ENCODE measurements at regions not wholly inside any gene's neighbourhood (a gene's known extent, or its start where the extent isn't known, plus 50 kb on each side); places are given as distances from the start of the nearest gene placed in this dataset.

DNA sequence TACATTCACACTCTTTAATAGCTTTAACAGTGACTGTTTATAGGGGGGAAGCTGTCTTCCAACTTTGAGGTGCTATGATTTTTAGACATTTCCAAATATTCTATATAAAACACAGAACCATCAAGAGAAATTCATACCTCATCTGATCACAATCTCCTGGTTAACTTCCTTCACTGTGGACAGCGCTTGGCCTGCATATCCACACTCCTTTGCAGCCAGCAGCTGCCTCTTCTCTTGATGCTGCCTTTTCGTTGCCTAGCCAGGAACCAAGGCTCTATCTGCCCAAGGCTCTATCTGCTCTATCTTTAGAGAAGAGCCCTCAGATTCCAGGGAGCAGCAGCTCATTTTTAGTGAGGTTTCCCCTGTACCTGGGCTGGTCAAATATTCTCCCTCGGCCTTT, 252.0 kb downstream of the PTEN start:
- H2AFZ ChIP-seq (ENCODE audit: low read depth), result no peak overlapping the region
- H3K4me3 ChIP-seq (IDR thresholded peaks at IDR 0.05; ENCODE audit: insufficient read depth, low read depth, low read length), result no peak overlapping the region
- TF ChIP-seq, protein P1, sequence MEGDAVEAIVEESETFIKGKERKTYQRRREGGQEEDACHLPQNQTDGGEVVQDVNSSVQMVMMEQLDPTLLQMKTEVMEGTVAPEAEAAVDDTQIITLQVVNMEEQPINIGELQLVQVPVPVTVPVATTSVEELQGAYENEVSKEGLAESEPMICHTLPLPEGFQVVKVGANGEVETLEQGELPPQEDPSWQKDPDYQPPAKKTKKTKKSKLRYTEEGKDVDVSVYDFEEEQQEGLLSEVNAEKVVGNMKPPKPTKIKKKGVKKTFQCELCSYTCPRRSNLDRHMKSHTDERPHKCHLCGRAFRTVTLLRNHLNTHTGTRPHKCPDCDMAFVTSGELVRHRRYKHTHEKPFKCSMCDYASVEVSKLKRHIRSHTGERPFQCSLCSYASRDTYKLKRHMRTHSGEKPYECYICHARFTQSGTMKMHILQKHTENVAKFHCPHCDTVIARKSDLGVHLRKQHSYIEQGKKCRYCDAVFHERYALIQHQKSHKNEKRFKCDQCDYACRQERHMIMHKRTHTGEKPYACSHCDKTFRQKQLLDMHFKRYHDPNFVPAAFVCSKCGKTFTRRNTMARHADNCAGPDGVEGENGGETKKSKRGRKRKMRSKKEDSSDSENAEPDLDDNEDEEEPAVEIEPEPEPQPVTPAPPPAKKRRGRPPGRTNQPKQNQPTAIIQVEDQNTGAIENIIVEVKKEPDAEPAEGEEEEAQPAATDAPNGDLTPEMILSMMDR (conservative IDR thresholded peaks at IDR 0.05; ENCODE audit: low read depth, low read length), result no peak
- H3K27me3 ChIP-seq (ENCODE audit: insufficient read depth, low read depth), result no peaks in the 10 kb centered on the region
- no peak overlapping the region for H3K4me2 ChIP-seq
- H3K79me2 ChIP-seq (ENCODE audit: insufficient read depth, low read depth), result no peaks in the 10 kb centered on the region
- no peak overlapping the region for H3K27ac ChIP-seq
- H3K4me1 ChIP-seq (ENCODE audit: low read depth, poor library complexity, severe bottlenecking), result peaks cover 41% of the 10 kb centered on the region
- no peak overlapping the region for H3K9ac ChIP-seq
- H4K20me1 ChIP-seq (ENCODE audit: insufficient read depth), result no peaks in the 10 kb centered on the region
- H3K36me3 ChIP-seq (ENCODE audit: insufficient read depth), result no peaks in the 10 kb centered on the region

DNA sequence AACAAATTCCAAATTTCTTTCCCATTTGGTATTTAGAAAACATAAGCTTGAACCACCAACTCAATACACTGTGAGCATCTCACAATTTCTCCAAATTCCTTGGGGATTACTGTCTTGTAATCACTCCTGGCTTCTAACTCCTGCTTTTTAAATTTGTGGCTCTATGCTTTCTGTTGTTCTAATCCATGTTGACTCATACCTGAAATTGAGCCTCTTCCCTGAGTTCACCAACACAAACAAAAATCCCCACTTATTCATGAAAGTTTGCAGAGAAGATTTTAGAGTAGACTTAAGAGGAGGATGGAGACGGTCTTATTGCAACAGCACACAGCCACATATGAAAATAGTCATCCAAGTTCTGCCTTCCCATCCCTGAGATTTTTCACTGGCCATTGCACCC, 252.5 kb downstream of the PTEN start:
- TF ChIP-seq, protein P1 (conservative IDR thresholded peaks at IDR 0.05; ENCODE audit: low read depth, low read length), result no peak
- H3K4me3 ChIP-seq (IDR thresholded peaks at IDR 0.05; ENCODE audit: insufficient read depth, low read depth, low read length), result no peak overlapping the region
- H3K27ac ChIP-seq, result no peak overlapping the region
- H3K9ac ChIP-seq, result no peak overlapping the region
- no peaks in the 10 kb centered on the region for H3K36me3 ChIP-seq (ENCODE audit: insufficient read depth)
- H4K20me1 ChIP-seq (ENCODE audit: insufficient read depth), result no peaks in the 10 kb centered on the region
- H3K79me2 ChIP-seq (ENCODE audit: insufficient read depth, low read depth), result no peaks in the 10 kb centered on the region
- H3K27me3 ChIP-seq (ENCODE audit: insufficient read depth, low read depth), result no peaks in the 10 kb centered on the region
- H3K4me2 ChIP-seq, result no peak overlapping the region
- H3K4me1 ChIP-seq (ENCODE audit: low read depth, poor library complexity, severe bottlenecking), result peaks cover 37% of the 10 kb centered on the region
- no peak overlapping the region for H2AFZ ChIP-seq (ENCODE audit: low read depth)

DNA sequence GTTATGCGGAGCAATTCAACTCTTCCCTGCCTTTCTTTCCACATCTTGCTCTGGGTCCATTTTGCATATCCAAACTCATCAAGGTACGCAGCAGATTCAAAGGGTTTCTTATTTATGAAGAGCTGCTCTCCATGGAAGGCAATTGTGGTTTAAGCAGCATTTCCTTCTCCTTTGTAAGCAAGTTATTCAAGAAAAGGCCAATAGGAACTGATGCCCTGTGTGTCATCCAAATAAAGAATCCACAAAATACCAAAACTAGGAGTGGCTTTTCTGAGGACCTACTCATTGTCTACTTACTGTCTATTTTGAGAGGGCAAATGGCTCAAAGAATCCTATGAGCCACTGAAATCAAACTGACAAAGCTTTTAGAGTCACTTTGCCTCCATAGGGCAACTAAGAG, 253.1 kb downstream of the PTEN start:
- Histone ChIP-seq H4K20me1 (ENCODE audit: insufficient read depth) (no peaks in the 10 kb centered on the region), H3K79me2 (ENCODE audit: insufficient read depth, low read depth) (no peaks in the 10 kb centered on the region), H3K36me3 (ENCODE audit: insufficient read depth) (no peaks in the 10 kb centered on the region), H3K4me2 (no peak overlapping the region), H3K27ac (no peak overlapping the region), H2AFZ (ENCODE audit: low read depth) (no peak overlapping the region), H3K27me3 (ENCODE audit: insufficient read depth, low read depth) (no peaks in the 10 kb centered on the region), H3K4me1 (ENCODE audit: low read depth, poor library complexity, severe bottlenecking) (peaks cover 37% of the 10 kb centered on the region), H3K4me3 (IDR thresholded peaks at IDR 0.05; ENCODE audit: insufficient read depth, low read depth, low read length) (no peak overlapping the region), H3K9ac (no peak overlapping the region)
- TF ChIP-seq, protein P1 (conservative IDR thresholded peaks at IDR 0.05; ENCODE audit: low read depth, low read length), result no peak

DNA sequence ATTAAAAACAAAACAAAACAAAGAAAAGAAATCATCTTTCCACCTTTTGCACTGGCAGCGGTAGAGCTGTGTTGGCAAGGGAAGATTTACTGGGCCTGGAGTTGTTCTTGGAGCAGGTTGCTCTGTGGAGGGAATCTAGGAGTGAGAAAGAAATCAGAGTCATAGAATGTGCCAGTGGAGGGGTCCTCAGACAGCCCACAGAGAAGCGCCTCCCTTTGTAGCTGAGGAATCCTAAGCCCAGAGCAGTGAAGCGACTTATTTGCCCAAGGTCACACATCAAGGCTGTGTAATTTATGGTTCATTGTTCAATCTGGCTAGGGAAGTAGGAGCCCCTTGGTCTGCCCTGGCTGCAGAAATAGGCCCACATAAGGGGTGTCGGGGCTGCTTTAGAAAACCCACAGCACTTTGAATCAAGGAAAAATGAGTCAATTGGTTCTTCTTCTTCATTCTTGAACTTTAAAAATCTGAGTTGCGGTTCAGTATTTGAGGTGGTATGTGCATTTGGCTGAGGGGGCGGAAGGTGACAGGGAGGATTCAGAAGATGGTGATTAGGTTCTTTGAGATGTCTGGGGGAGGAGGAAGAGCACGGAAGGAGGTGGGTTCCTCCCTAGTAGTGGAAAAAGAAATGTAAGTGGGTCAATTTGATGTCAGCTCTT, 253.7 kb downstream of the PTEN start:
- Histone ChIP-seq H3K9ac (no peak overlapping the region), H2AFZ (ENCODE audit: low read depth) (no peak overlapping the region)

More for the DNA sequence above, 253.7 kb downstream of the PTEN start:
- Histone ChIP-seq H3K27me3 (ENCODE audit: insufficient read depth, low read depth) (no peaks in the 10 kb centered on the region), H3K4me1 (ENCODE audit: low read depth, poor library complexity, severe bottlenecking) (peaks cover 37% of the 10 kb centered on the region), H3K4me2 (no peak overlapping the region), H3K27ac (no peak overlapping the region), H3K79me2 (ENCODE audit: insufficient read depth, low read depth) (no peaks in the 10 kb centered on the region), H4K20me1 (ENCODE audit: insufficient read depth) (no peaks in the 10 kb centered on the region), H3K4me3 (IDR thresholded peaks at IDR 0.05; ENCODE audit: insufficient read depth, low read depth, low read length) (no peak overlapping the region), H3K36me3 (ENCODE audit: insufficient read depth) (no peaks in the 10 kb centered on the region)
- TF ChIP-seq, protein P1 (conservative IDR thresholded peaks at IDR 0.05; ENCODE audit: low read depth, low read length), result no peak
